Activated CD4-positive, CD25-positive, alpha-beta regulatory T cell (primary cell): ENCODE measurements at regions not wholly inside any gene's neighbourhood (a gene's known extent, or its start where the extent isn't known, plus 50 kb on each side); places are given as distances from the start of the nearest gene placed in this dataset.

Experiments
- DNase-seq, 4 experiments: peaks; one replicate each; lab custom pipeline; 2025; lab: John Stamatoyannopoulos, UW

DNA sequence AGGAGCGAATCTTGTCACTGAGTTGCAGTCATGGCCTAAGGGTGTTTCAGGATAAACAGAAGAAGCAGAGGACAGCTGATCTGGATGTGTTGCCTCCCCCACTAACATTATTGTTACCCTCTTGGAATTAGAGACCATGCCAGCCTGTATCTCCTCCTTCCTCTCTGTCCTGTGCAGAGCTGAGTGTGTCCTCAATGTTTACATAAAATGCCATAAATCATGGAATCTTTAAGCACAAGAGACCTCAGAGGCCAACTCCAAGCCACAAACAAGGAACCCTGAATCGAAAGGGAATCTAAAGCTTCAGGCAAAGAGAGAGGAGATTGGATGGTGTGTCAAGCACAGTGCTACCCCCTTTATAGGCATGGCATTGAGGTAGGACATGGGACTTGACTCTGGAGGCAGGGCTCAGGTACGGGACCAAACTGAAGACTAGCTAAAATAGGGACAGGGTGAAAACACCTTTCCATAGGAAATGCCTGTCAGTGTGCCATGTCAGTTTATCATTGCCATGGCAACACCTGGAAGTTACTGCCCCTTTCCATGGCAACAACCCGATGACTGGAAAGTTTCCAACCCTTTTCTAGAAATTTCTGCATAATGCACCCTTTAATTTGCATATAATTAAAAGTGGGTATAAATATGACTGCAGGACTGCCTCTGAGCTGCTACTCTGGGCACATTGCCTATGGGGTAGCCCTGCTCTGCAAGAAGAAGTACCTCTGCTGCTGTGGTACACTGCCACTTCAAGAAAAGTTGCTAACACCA is 489.7 kb downstream of the MIAT start:
- DNase-seq: no peak

DNA sequence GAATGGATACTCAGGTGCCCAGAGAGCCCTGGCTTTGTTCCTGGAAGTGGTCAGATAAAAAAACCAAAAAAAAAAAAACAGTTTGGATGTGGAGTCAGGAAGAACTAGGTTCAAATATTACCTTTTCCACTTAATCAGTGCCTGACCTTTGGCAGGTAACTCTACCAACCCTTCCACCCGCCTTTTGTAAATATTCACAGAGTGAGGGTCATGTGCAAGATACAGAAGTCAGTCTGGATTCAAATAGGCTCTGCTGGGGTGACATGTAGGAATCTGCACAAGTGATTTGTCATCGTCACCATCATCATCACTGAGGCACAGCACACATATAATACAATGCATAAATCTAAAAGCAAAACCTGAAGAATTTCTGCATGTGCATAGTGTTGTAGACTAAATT is 490.7 kb downstream of the MIAT start:
- no peak for DNase-seq

- DNase-seq: no peak
Observed at GRCh38 chr22:27148886-27149470, 491.6 kb downstream of the MIAT start.

- DNase-seq: no peak
Observed at GRCh38 chr22:27149921-27150543, 492.6 kb downstream of the MIAT start.

DNA sequence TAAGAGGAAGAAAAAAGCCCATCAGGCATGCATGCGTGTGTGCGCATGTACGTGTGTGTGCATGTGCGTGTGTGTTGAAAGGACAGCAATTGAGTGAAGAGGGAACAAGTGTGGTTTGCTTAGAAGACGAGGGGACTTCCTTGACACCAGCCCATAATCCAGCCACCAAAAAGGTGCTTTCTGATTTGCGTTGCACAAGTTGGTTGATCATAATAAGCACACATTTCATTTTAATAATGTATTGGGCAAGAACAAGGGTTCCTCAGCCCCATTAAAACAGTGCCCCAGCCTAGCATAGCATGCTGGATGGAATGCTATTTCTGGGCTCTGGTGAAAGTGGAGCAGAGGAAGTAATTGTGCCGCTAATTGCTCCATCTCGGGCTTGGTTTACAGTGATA is 493.2 kb downstream of the MIAT start:
- no peak for DNase-seq

DNA sequence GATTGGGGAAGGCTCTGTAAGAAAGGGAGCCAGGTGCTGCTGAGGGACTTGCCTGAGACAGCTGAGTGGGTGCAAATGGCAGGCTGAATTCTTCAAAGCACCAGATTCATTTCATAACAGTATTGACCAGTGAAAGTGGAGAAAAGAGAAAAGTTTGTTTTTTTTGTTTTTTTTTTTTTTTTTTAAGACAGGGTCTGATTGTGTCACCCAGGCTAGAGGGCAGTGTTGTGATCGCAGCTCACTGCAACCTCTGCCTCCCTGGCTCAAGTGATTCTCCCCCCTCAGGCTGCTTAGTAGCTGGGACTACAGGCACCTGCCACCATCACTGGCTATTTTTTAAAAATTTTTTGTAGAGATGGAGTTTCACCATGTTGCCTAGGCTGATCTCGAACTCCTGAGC is 494.0 kb downstream of the MIAT start:
- no peak for DNase-seq

- DNase-seq: no peak
Observed at GRCh38 chr22:27152033-27152432, 494.6 kb downstream of the MIAT start.

- no peak for DNase-seq
Observed at GRCh38 chr22:27152883-27153282, 495.5 kb downstream of the MIAT start.

DNA sequence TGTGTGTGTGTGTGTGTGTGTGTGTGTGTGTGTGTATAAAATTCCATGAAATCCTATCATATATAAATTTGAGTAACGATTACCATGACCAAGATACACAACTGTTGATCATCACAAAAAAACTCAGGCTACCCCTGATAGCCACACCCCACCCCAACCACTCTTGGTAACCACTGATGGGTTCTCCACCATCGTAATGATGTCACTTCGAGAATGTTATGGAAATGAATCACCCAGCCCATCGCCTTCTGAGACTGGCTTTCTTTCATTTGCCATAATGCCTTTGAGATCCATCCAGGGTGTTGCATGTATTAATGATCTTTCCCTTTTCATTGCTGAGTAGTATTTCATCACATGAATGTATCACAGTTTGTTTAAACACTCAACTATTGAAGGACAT is 496.0 kb downstream of the MIAT start:
- DNase-seq: no peak

DNA sequence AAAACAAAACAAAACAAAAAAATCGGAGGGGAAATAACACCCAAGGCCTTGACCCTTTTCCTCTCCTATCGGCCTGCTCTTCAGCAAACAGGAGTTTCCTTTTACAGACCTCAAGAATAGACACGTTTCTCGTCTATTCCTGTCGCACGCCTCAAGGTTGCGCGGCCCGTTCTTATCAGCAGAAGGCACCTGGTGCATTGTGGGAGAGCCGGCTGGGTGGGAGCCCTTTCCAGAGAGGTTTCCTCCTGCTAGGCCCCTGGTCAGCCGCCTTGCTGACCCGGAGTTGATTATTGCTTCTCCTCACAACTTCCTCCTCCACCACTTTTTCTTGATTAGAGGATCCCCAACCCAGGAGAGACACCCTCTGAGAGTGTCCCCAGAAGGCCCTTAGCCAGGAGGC is 497.3 kb downstream of the MIAT start:
- no peak for DNase-seq

DNA sequence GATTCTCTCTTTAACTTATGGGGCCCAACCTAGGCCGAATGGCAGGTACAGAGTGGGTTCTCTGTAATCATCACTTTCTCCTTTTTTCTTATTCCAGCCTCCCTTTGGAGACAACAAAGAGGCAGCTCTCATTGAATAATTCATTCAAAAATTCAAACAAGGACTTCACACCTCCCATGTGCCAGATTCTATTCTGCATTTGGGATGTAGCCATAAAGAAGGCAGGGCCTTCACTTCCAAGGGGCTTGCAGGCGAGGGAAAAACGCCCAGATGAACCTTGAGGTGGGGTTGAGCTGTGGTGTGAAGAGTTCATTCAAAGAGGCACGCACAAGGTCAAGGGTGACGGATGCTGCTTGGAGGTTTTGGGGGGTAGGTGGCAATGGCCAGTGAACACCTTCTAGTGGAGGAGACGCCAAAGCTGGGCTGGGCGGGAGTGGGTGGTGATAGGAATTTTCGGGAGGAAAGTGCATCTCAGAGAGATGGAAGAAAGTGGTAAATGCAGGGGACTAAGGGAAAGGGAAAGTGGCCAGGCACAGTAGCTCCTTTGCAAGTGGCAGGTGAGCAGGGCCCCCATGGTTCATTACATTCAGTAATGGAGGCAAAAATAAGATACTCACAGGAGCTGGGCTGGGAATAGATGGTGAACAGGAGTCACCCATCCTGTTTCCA is 499.6 kb downstream of the MIAT start:
- no peak for DNase-seq

GRCh38 chr22:27157666-27158370 is 500.4 kb downstream of the MIAT start:
- DNase-seq: no peak

DNA sequence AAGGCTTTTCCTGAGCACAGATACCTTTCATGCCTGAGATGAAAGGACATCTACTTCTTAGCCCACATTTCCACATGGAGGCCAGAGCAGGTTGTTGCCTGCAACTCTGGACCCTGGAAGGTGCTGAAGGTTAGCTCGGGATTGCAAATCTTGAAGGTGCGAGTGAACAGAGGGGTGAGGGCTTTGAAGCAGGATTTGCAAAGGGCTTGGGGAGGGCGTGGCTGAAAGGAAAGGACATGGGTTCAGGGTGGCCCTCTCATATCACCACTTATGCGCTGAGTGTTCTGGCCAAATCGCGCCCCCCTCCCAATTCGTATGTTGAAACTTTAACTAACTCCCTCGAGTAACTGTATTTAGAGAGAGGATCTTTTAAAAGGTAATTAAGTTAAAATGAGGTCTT is 501.6 kb downstream of the MIAT start:
- no peak for DNase-seq

DNA sequence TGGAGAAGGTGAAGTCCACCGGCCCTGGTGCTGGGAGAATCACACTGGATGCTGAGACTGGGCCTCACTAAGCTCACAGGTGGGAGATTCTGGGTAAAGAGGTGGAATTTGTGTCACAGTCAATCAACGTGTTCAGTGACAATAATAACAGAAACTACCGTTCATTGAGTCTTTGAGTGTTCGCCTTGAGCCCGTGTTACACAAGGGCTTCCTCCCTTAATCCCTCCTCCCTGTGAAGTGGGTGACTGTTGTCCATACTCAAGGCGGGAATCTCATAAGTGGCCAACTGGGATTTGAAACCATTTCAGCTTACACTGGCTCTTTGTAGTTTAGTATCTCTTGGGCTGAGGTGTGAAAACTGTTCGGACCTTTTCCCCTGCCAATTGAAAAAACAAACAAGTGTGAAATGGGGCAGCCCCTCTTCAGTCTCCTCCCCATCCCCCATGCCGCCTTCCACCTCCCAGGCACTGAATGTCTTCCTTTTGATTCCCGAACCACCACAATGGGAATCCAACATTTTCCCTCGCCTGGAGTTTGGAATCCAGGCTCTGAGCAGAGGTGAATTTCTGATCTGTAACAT is 502.4 kb downstream of the MIAT start:
- DNase-seq: no peak

- DNase-seq: no peak
Observed at GRCh38 chr22:27163162-27164137, 506.1 kb downstream of the MIAT start.

DNA sequence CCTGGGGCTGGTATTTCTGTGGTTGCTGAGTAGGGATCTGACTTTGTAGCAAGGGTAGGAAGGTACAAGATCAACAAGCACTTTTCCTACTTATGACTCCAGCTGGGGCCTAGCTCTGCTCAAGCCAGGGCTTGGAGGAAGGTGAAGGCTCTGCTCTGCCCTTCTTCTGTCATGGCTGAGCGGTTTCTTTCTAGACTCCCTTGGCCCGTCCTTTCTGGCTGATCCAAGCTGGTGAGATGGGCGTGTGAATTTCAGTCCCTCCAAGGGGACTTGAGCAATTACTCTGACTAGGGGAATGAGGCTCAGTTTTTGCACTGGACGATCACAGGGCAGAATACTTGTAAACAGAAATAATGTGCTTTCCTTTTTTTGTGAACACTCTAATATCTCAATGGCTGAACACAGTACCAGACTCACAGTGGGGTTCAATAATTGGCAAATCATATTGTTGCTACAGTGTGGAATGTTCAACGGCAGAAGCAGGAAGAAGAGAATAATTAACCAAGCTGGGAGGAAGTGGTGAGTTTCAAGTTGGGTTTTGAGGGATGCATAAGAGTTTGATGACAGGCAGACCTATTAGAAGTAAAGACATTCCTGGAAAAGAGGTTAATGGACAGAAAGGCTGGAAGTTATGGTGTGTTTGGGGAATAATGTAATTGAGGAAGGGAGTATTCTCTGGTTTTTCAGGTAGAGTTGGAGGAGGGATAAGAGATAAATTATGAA is 507.6 kb downstream of the MIAT start:
- DNase-seq: no peak

DNA sequence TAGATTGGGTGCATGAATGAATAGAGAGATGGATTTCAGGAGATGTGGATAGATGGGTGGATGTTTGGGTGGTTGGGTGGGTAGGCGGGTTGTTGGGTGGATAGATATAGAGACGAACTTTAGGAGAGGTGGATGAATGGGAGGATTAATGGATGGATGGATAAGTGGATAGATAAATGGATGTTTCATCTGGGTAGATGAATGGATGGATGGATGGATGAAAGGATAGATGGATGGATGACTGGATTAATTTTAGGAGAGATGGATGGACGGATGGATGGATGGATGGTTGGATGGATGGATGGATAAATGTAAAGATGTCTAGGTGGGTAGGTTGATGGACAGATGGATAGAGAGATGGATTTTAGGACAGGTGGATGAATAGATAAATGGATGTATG is 511.3 kb downstream of the MIAT start:
- DNase-seq: no peak

- no peak for DNase-seq
Observed at GRCh38 chr22:27170491-27170890, 513.1 kb downstream of the MIAT start.

DNA sequence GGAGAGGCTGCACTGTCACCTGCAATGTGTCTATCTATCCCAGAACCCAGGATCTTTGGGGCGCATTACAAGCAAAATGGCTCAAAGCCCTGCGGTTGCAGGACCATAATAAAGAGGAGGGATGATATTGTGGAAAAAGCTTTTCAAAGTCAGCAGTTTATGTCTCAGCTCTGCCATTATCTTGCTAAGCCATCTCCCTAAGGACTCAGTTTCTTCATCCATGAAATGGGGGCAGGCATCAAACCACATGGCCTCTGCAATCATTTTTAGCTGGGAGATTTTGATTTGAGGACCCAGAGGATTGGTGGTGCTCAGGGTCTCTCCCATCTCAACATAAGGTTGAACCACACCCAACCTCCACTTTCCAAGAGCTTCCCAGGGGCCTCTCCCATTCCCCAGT is 513.8 kb downstream of the MIAT start:
- DNase-seq: no peak

GRCh38 chr22:27173530-27173929 is 516.1 kb downstream of the MIAT start:
- no peak for DNase-seq
